Peyer's patch (tissue), 4 donors: ENCODE measurements at regions not wholly inside any gene's neighbourhood (a gene's known extent, or its start where the extent isn't known, plus 50 kb on each side); places are given as distances from the start of the nearest gene placed in this dataset.

Experiments
- CTCF ChIP-seq, 6 experiments: fragments of 450-650 bp in 4 of 6; fragments of 200-600 bp in 2 of 6; sonication (generic) in 1 of 6; IDR thresholded peaks; one replicate each; pipeline ENCODE4 v1.5.1; 2017 to 2019; ENCODE audit warnings: antibody characterized with exemption in 6 of 6, mild to moderate bottlenecking in 3 of 6, moderate library complexity in 1 of 6
- POLR2A ChIP-seq, 2 donors: fragments of 450-650 bp; IDR thresholded peaks; one replicate each; pipeline ENCODE4 v1.5.1; 2017; ENCODE audit warnings: antibody characterized with exemption in 2 of 2, mild to moderate bottlenecking in 2 of 2, moderate library complexity in 2 of 2

- TF ChIP-seq CTCF (IDR thresholded peaks at IDR 0.05) (no peak), POLR2A (IDR thresholded peaks at IDR 0.05) (no peak)
Measured at GRCh38 chr10:120710076-120710475, 141.1 kb upstream of the WDR11 start.
